GM19372 (cell line): ENCODE measurements at regions not wholly inside any gene's neighbourhood (a gene's known extent, or its start where the extent isn't known, plus 50 kb on each side); places are given as distances from the start of the nearest gene placed in this dataset.

Experiments used
- ATAC-seq: cut with Tn5 transposase; IDR thresholded peaks from one replicate; pipeline ENCODE4 v1.9.1; 2021; ENCODE audit warnings: mild to moderate bottlenecking, low read depth, moderate library complexity; ENCODE audit not compliant: unreplicated experiment

GRCh38 chr3:187618722-187619121, 51.5 kb downstream of the SST start:
- no peak for ATAC-seq

- ATAC-seq, result no peak
Observed at GRCh38 chr3:187617213-187617612, 53.0 kb downstream of the SST start.

- peak; percentile 70 for ATAC-seq
Observed at GRCh38 chr3:187616307-187616972, 53.8 kb downstream of the SST start.

- no peak for ATAC-seq
Observed at GRCh38 chr3:187615630-187616029, 54.6 kb downstream of the SST start.

GRCh38 chr3:187612656-187613055, 57.5 kb downstream of the SST start:
- ATAC-seq, result no peak

- no peak for ATAC-seq
Observed at GRCh38 chr3:187610981-187611511, 59.1 kb downstream of the SST start.

- ATAC-seq, result no peak
Observed at GRCh38 chr3:187594272-187594671, 75.9 kb downstream of the SST start.

- ATAC-seq, result no peak
Observed at GRCh38 chr3:187593451-187593850, 76.7 kb downstream of the SST start.

- ATAC-seq, result no peak
Observed at GRCh38 chr3:187590861-187591576, 79.2 kb downstream of the SST start.

GRCh38 chr3:187587076-187587475, 83.1 kb downstream of the SST start:
- ATAC-seq, result no peak

- no peak for ATAC-seq
Observed at GRCh38 chr3:187586226-187586625, 84.0 kb downstream of the SST start.

- ATAC-seq, result no peak
Observed at GRCh38 chr3:187572441-187572840, 97.8 kb downstream of the SST start.

GRCh38 chr3:187571701-187572100, 98.5 kb downstream of the SST start:
- no peak for ATAC-seq

GRCh38 chr3:187570776-187571175, 99.4 kb downstream of the SST start:
- no peak for ATAC-seq

GRCh38 chr3:187568171-187568570, 102.0 kb downstream of the SST start:
- no peak for ATAC-seq

GRCh38 chr3:187567661-187568121, 102.5 kb downstream of the SST start:
- no peak for ATAC-seq

GRCh38 chr3:187567021-187567420, 103.2 kb downstream of the SST start:
- ATAC-seq, result no peak

GRCh38 chr3:187565701-187566100, 104.5 kb downstream of the SST start:
- ATAC-seq, result no peak

GRCh38 chr3:187558990-187559389, 111.2 kb downstream of the SST start:
- ATAC-seq, result no peak

- no peak for ATAC-seq
Observed at GRCh38 chr3:187551416-187551815, 118.8 kb downstream of the SST start.

GRCh38 chr3:187550446-187550845, 119.7 kb downstream of the SST start:
- no peak for ATAC-seq

- no peak for ATAC-seq
Observed at GRCh38 chr3:187545366-187545765, 124.8 kb downstream of the SST start.
